ENCODE measurements at regions not wholly inside any gene's neighbourhood (a gene's known extent, or its start where the extent isn't known, plus 50 kb on each side); places are given as distances from the start of the nearest gene placed in this dataset.

DNA sequence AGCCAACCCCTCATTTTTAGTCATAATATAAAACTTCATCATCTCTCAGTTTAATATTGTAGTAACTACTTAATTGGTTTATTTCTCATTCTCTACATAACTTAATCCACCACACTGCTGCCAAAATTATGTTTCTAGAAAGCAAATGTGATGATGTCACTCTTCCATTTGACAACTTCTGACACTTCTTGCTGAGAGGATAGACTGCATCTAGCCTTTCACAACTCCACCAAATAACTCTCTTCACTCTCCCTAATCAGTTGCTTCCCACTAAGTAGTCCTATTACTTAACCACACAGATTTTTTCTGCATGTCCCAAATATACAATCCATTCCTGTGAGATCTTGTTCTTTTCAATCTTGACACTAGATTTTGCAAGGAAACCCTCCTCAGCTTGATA is 951.3 kb downstream of the EPHA7 start:
- TF ChIP-seq, protein P1, sequence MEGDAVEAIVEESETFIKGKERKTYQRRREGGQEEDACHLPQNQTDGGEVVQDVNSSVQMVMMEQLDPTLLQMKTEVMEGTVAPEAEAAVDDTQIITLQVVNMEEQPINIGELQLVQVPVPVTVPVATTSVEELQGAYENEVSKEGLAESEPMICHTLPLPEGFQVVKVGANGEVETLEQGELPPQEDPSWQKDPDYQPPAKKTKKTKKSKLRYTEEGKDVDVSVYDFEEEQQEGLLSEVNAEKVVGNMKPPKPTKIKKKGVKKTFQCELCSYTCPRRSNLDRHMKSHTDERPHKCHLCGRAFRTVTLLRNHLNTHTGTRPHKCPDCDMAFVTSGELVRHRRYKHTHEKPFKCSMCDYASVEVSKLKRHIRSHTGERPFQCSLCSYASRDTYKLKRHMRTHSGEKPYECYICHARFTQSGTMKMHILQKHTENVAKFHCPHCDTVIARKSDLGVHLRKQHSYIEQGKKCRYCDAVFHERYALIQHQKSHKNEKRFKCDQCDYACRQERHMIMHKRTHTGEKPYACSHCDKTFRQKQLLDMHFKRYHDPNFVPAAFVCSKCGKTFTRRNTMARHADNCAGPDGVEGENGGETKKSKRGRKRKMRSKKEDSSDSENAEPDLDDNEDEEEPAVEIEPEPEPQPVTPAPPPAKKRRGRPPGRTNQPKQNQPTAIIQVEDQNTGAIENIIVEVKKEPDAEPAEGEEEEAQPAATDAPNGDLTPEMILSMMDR (IDR thresholded peaks at IDR 0.05; ENCODE audit: poor library complexity), result no peak
- no peak for TF ChIP-seq EZH2 (IDR thresholded peaks at IDR 0.05; ENCODE audit: borderline replicate concordance)

Measured in hepatocyte (in vitro differentiated cells).